ENCODE measurements at regions not wholly inside any gene's neighbourhood (a gene's known extent, or its start where the extent isn't known, plus 50 kb on each side); places are given as distances from the start of the nearest gene placed in this dataset.

- no peak for TF ChIP-seq YY1 (IDR thresholded peaks at IDR 0.05; ENCODE audit: borderline replicate concordance in 1 of 3, control insufficient read depth in 1 of 3, extremely low read depth in 1 of 3, insufficient read depth in 3 of 3, insufficient read length in 1 of 3, insufficient replicate concordance in 2 of 3, low read depth in 1 of 3, low read length in 2 of 3)
- no peak for TF ChIP-seq POLR2H (tag; IDR thresholded peaks at IDR 0.05; ENCODE audit: low read depth)
- no peak for TF ChIP-seq ZNF239 (CRISPR knock-in tag; IDR thresholded peaks at IDR 0.05)
Observed at GRCh38 chr7:125465527-125465926, 535.9 kb upstream of the POT1 start (continued).

GRCh38 chr7:125462615-125463014 is 533.0 kb upstream of the POT1 start:
- no peaks in the 10 kb centered on the region for H4K20me1 ChIP-seq (replicated peaks; ENCODE audit: control insufficient read depth, insufficient read depth, low read length)
- no peak overlapping the region for H3K27ac ChIP-seq (ENCODE audit: extremely low read depth, low read depth, low read length)
- 7% methylated on average over 2 of the region's 2 CpGs for WGBS (ENCODE audit: insufficient coverage, low coverage, missing lambda C conversion rate)
- ATAC-seq (no peak), FAIRE-seq (peak; percentile 69), DNase-seq (ENCODE audit: extremely low read depth in 1 of 4, low spot score in 3 of 4) (no peak)
- H3K9me1 ChIP-seq (ENCODE audit: control insufficient read depth, insufficient read depth, low read length), result no peaks in the 10 kb centered on the region
- H3K79me2 ChIP-seq (ENCODE audit: control insufficient read depth, insufficient read depth, low read length), result no peaks in the 10 kb centered on the region
- intact Hi-C loops (cut with micrococcal nuclease) (no loop called here), in situ Hi-C loops (cut with MboI) (no loop called here)
- H2AFZ ChIP-seq (ENCODE audit: low read depth, low read length), result no peak overlapping the region
- TF ChIP-seq ZNF584 (CRISPR knock-in tag; IDR thresholded peaks at IDR 0.05; ENCODE audit: low read depth) (no peak), CC2D1A (IDR thresholded peaks at IDR 0.05) (no peak), TCFL5 (CRISPR knock-in tag; conservative IDR thresholded peaks at IDR 0.05) (no peak), HDAC1 (IDR thresholded peaks at IDR 0.05) (no peak), TCF7 (IDR thresholded peaks at IDR 0.05; ENCODE audit: borderline replicate concordance) (no peak), PPARD (CRISPR knock-in tag; IDR thresholded peaks at IDR 0.05) (no peak), CEBPG (CRISPR knock-in tag; IDR thresholded peaks at IDR 0.05) (no peak), CEBPG (tag; conservative IDR thresholded peaks at IDR 0.05 in 1 of 2, IDR thresholded peaks at IDR 0.05 in 1 of 2) (no peak), ZNF512 (tag; IDR thresholded peaks at IDR 0.05) (peak; percentile 85)
- POLR2A ChIA-PET, result interaction anchor here (1.0 kb wide), 1 partner anchor 11 kb away, joined by 3 read pairs; no protein-coding TSS in a partner anchor
- CTCF ChIA-PET (ENCODE audit: low intra/inter-chr PET ratio), result interaction anchor here (0.6 kb wide), 1 partner anchor 17 kb away, joined by 4 read pairs; no protein-coding TSS in a partner anchor
- H3K27me3 ChIP-seq (ENCODE audit: control insufficient read depth in 2 of 2, insufficient read depth in 2 of 2, low read length in 2 of 2), result no peaks in the 10 kb centered on the region
- H3K4me3 ChIP-seq, result no peak overlapping the region
- no peaks in the 10 kb centered on the region for H3K36me3 ChIP-seq (ENCODE audit: control insufficient read depth, insufficient read depth, low read length)
- peaks cover 4% of the 10 kb centered on the region; the same call in 1 of the 2 replicates for H3K9me3 ChIP-seq (replicated peaks; ENCODE audit: control insufficient read depth, insufficient read depth, low read depth, low read length)
- H3K9ac ChIP-seq (ENCODE audit: insufficient read depth in 1 of 2, low read depth in 2 of 2, low read length in 2 of 2), result no peak overlapping the region
- H3K4me2 ChIP-seq (ENCODE audit: insufficient read depth, low read length), result no peak overlapping the region
- no TSS peak for BruUV-seq (replicated peaks)
- H3K4me1 ChIP-seq (replicated peaks in 1 of 2; ENCODE audit: control insufficient read depth in 2 of 2, insufficient read depth in 2 of 2, low read length in 2 of 2), result no peaks in the 10 kb centered on the region
